ENCODE measurements at regions not wholly inside any gene's neighbourhood (a gene's known extent, or its start where the extent isn't known, plus 50 kb on each side); places are given as distances from the start of the nearest gene placed in this dataset.

- no peak for DNase-seq
- TF ChIP-seq POLR2A (IDR thresholded peaks at IDR 0.05) (no peak), POLR2AphosphoS5 (IDR thresholded peaks at IDR 0.05) (no peak), EP300 (IDR thresholded peaks at IDR 0.05) (no peak), CTCF (IDR thresholded peaks at IDR 0.05) (no peak)
- 60 to 70% methylated on average over 9 of the region's 9 CpGs for WGBS, 2 donors
- intact Hi-C loops (cut with DNase I), result no loop called here
- H3K27me3 ChIP-seq, result no peaks in the 10 kb centered on the region
- no peaks in the 10 kb centered on the region for H3K36me3 ChIP-seq
- no peak overlapping the region for H3K4me3 ChIP-seq
- peaks cover 0 to 5% (median 0%) of the 10 kb centered on the region in 4 donors for H3K4me1 ChIP-seq
- H3K27ac ChIP-seq, result no peak overlapping the region
- H3K9me3 ChIP-seq, result no peaks in the 10 kb centered on the region
Measured at GRCh38 chr6:167660944-167661551, 165.7 kb upstream of the AFDN start.

DNA sequence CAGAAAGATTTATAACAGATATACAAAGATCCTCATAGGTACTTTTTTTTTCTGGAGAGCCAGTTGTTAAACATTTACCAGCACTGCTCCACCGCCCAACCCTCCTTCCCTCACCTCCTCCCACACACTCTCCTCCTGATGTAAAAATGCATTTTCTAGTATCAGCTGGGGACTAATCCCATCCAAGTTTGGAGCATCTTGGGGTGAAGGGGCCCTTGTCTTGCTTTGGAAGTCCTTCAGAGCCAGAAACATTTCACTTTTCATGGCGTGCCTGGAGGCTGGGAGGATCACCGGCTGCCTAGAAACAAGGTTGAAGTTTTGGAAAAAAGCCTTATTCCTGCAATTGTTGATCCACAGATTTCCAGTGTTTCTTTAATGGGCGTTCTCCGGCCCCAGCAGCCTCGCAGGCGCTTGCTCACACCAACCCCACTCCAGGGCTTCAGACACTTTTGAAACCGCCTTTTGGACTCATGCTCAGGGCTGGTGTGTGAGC is 165.1 kb upstream of the AFDN start:
- Histone ChIP-seq H3K36me3 (no peaks in the 10 kb centered on the region), H3K4me1 (peaks cover 0 to 5% (median 0%) of the 10 kb centered on the region in 4 donors), H3K27ac (no peak overlapping the region), H3K27me3 (no peaks in the 10 kb centered on the region), H3K9me3 (no peaks in the 10 kb centered on the region), H3K4me3 (no peak overlapping the region)
- intact Hi-C loops (cut with DNase I), result no loop called here
- TF ChIP-seq POLR2A (IDR thresholded peaks at IDR 0.05), result no peak
- TF ChIP-seq POLR2AphosphoS5 (IDR thresholded peaks at IDR 0.05), result no peak
- no peak for TF ChIP-seq CTCF (IDR thresholded peaks at IDR 0.05)
- TF ChIP-seq EP300 (IDR thresholded peaks at IDR 0.05), result no peak
- no peak for DNase-seq
- WGBS, 2 donors, result 25 to 64% methylated on average over 8 of the region's 8 CpGs

GRCh38 chr6:167662075-167662880 is 164.4 kb upstream of the AFDN start:
- H3K27ac ChIP-seq, result no peak overlapping the region
- TF ChIP-seq POLR2AphosphoS5 (IDR thresholded peaks at IDR 0.05) (no peak), POLR2A (IDR thresholded peaks at IDR 0.05) (no peak), EP300 (IDR thresholded peaks at IDR 0.05) (no peak)
- DNase-seq, result no peak
- H3K4me1 ChIP-seq, result peaks cover 0 to 5% (median 0%) of the 10 kb centered on the region in 4 donors
- H3K4me3 ChIP-seq, result no peak overlapping the region
- intact Hi-C loops (cut with DNase I), result no loop called here
- H3K9me3 ChIP-seq, result no peaks in the 10 kb centered on the region
- H3K36me3 ChIP-seq, result no peaks in the 10 kb centered on the region
- WGBS, 2 donors, result 91 to 94% methylated on average over 39 of the region's 39 CpGs
- no peaks in the 10 kb centered on the region for H3K27me3 ChIP-seq

- WGBS, 2 donors, result 91% methylated on average over 14 of the region's 14 CpGs
- DNase-seq, result no peak
- intact Hi-C loops (cut with DNase I), result no loop called here
- no peak overlapping the region for H3K4me3 ChIP-seq
- TF ChIP-seq POLR2AphosphoS5 (IDR thresholded peaks at IDR 0.05), result no peak
- TF ChIP-seq CTCF (IDR thresholded peaks at IDR 0.05), result no peak
- no peak for TF ChIP-seq EP300 (IDR thresholded peaks at IDR 0.05)
- no peak for TF ChIP-seq POLR2A (IDR thresholded peaks at IDR 0.05)
- no peaks in the 10 kb centered on the region for H3K9me3 ChIP-seq
- no peaks in the 10 kb centered on the region for H3K27me3 ChIP-seq
- H3K36me3 ChIP-seq, result no peaks in the 10 kb centered on the region
- peaks cover 0 to 5% (median 0%) of the 10 kb centered on the region in 4 donors for H3K4me1 ChIP-seq
- H3K27ac ChIP-seq, result no peak overlapping the region
Measured at GRCh38 chr6:167662881-167663205, 163.9 kb upstream of the AFDN start.

DNA sequence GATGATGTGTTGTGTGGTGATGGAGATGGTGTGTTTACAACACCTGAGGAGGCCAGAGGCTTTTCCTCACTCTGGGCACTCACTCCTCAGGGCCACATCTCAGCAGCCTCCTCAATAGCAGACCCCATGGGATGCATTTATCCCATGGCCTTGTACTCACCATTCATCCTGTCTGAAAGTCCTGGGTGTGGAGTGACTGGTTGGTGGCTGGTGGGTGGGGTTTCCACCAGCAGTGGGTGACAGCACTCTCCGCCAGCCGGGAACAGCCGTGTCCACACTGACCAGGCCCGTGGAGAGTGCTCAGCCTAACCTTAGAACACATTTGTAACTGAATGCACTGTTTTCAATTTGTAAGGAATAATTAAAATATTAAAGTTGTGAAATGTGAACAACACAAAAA is 163.4 kb upstream of the AFDN start:
- Histone ChIP-seq H3K4me1 (peaks cover 0 to 5% (median 0%) of the 10 kb centered on the region in 4 donors), H3K9me3 (no peaks in the 10 kb centered on the region), H3K27ac (no peak overlapping the region), H3K27me3 (no peaks in the 10 kb centered on the region), H3K36me3 (no peaks in the 10 kb centered on the region), H3K4me3 (no peak overlapping the region)
- intact Hi-C loops (cut with DNase I), result no loop called here
- 62 to 71% methylated on average over 4 of the region's 4 CpGs for WGBS, 2 donors
- TF ChIP-seq POLR2A (IDR thresholded peaks at IDR 0.05), result no peak
- TF ChIP-seq EP300 (IDR thresholded peaks at IDR 0.05), result no peak
- TF ChIP-seq POLR2AphosphoS5 (IDR thresholded peaks at IDR 0.05), result no peak
- no peak for TF ChIP-seq CTCF (IDR thresholded peaks at IDR 0.05)
- no peak for DNase-seq
